Erythroblast (primary cell): ENCODE measurements at regions not wholly inside any gene's neighbourhood (a gene's known extent, or its start where the extent isn't known, plus 50 kb on each side); places are given as distances from the start of the nearest gene placed in this dataset.

Source experiments
- GATA1 ChIP-seq: IDR thresholded peaks from 2 replicates; pipeline ENCODE4 v1.6.1; 2011; ENCODE audit warnings: low read depth, mild to moderate bottlenecking, control low read depth, low read length, moderate library complexity
- POLR2A ChIP-seq: IDR thresholded peaks from 2 replicates; pipeline ENCODE4 v1.6.1; 2011; ENCODE audit warnings: mild to moderate bottlenecking, low read length

- TF ChIP-seq POLR2A (no peak), GATA1 (no peak)
Measured at GRCh38 chr17:21538615-21539014, 153.7 kb upstream of the KCNJ18 start.
